Esophagus squamous epithelium (tissue), 5 donors: ENCODE measurements at regions not wholly inside any gene's neighbourhood (a gene's known extent, or its start where the extent isn't known, plus 50 kb on each side); places are given as distances from the start of the nearest gene placed in this dataset.

ENCODE experiments used
- DNase-seq: peaks from one replicate; lab custom pipeline; 2025; lab: John Stamatoyannopoulos, UW
- H3K27ac ChIP-seq, 4 donors: fragments of 200-600 bp; sonication (generic); one replicate each; pipeline ENCODE4 v1.5.1; 2016 to 2019; ENCODE audit warnings: mild to moderate bottlenecking in 1 of 4
- H3K27me3 ChIP-seq, 4 donors: fragments of 200-600 bp; sonication (generic); 1 replicate in 3 of 4; 2 replicates in 1 of 4; pipeline versions ENCODE4 v1.5.1 to v1.6.0; 2017 to 2021; ENCODE audit warnings: antibody characterized with exemption in 1 of 4
- H3K36me3 ChIP-seq, 3 donors: fragments of 200-600 bp; sonication (generic); one replicate each; pipeline ENCODE4 v1.5.1; 2016 to 2019
- H3K4me1 ChIP-seq, 3 donors: fragments of 200-600 bp; sonication (generic); one replicate each; pipeline ENCODE4 v1.5.1; 2017 to 2019
- H3K4me3 ChIP-seq, 4 donors: fragments of 200-600 bp; sonication (generic); 1 replicate in 3 of 4; 2 replicates in 1 of 4; pipeline ENCODE4 v1.5.1; 2016 to 2019; ENCODE audit warnings: mild to moderate bottlenecking in 2 of 4, moderate library complexity in 1 of 4
- H3K9me3 ChIP-seq, 3 donors: fragments of 200-600 bp; sonication (generic); one replicate each; pipeline ENCODE4 v1.5.1; 2016 to 2019
- POLR2A ChIP-seq, 4 donors: fragments of 450-650 bp; IDR thresholded peaks; one replicate each; pipeline ENCODE4 v1.6.1; 2017; ENCODE audit warnings: antibody characterized with exemption in 4 of 4, mild to moderate bottlenecking in 4 of 4, moderate library complexity in 3 of 4
- WGBS, 2 donors: methylation state at CpG; one replicate each; pipeline ENCODE4 v1.1.5; 2018; 5-methylcytosine and 5-hydroxymethylcytosine counted together
- intact Hi-C: fragments of 100-400 bp; cut with DNase I; formaldehyde crosslinking; loops from one replicate; pipeline ENCODE4 v1.15.0; 2022
- TF ChIP-seq, protein P1 (sequence below), 6 experiments: fragments of 450-650 bp in 4 of 6; fragments of 200-600 bp in 2 of 6; sonication (generic) in 2 of 6; IDR thresholded peaks; one replicate each; pipeline ENCODE4 v1.5.1; 2016 to 2019; ENCODE audit warnings: antibody characterized with exemption in 6 of 6, mild to moderate bottlenecking in 4 of 6, moderate library complexity in 4 of 6
- donor health status: DM: yes; HTN: yes; CAD: no.

DNA sequence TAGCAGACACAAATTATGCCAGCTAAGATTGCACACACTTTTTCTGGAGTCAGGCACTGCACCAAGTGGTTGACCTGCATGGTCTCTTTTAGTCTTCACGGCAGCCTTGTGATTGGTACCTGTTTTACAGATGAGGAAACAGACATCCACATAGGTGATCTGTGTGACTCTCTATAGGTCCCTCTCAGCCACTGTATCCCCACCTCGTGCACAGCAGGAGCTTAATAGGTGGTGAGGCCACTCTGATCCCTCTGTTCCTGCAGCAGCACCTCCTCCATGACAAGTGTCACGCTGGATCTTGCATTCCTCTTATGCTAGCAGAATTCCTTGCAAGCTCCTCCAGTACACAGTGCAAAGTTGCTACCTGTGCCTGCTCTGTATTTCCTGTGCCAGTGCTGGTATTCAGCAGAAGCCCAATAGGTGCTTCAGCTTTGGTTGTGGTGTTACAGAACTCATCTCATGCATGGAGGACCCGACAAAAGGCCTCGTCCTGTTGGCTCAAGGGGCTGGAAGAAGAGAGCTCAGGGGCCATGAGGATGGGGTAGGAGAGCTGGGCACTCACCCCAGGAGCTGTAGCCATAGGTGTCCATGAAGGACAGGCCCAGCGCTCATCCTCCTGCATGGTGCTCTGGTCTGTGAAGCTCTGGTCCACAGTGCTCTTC, 546.7 kb downstream of the PTPRU start:
- no peak overlapping the region for H3K4me3 ChIP-seq
- no peaks in the 10 kb centered on the region for H3K36me3 ChIP-seq
- H3K27ac ChIP-seq, result no peak overlapping the region
- intact Hi-C loops, result no loop called here
- no peak for TF ChIP-seq POLR2A (IDR thresholded peaks at IDR 0.05)
- TF ChIP-seq, protein P1, sequence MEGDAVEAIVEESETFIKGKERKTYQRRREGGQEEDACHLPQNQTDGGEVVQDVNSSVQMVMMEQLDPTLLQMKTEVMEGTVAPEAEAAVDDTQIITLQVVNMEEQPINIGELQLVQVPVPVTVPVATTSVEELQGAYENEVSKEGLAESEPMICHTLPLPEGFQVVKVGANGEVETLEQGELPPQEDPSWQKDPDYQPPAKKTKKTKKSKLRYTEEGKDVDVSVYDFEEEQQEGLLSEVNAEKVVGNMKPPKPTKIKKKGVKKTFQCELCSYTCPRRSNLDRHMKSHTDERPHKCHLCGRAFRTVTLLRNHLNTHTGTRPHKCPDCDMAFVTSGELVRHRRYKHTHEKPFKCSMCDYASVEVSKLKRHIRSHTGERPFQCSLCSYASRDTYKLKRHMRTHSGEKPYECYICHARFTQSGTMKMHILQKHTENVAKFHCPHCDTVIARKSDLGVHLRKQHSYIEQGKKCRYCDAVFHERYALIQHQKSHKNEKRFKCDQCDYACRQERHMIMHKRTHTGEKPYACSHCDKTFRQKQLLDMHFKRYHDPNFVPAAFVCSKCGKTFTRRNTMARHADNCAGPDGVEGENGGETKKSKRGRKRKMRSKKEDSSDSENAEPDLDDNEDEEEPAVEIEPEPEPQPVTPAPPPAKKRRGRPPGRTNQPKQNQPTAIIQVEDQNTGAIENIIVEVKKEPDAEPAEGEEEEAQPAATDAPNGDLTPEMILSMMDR (IDR thresholded peaks at IDR 0.05), result no peak
- H3K27me3 ChIP-seq, result peaks cover 0 to 70% (median 0%) of the 10 kb centered on the region in 4 donors
- H3K4me1 ChIP-seq, result no peaks in the 10 kb centered on the region
- 43 to 58% methylated on average over 3 of the region's 6 CpGs for WGBS, 2 donors
- H3K9me3 ChIP-seq, result no peaks in the 10 kb centered on the region
- DNase-seq, result no peak

DNA sequence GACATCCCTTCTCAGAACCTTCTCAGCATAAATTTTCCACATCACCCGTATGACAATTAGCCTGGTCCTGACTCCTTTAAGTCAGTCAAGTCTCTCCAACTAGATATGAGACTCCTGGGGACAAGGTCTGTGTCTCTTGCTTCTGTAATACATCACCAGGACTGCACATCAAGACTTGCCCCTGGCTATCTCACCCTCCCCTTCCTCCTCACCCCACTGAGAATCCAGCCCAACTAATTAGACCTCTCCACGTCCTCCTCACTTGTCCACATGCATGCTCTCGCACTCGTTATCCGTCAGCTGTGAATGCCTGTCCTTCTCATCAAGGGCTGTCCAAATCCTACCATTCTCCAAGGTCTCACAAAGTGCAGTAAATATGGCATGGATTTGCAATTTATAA, 542.8 kb downstream of the PTPRU start:
- H3K27me3 ChIP-seq, result peaks cover 0 to 49% (median 0%) of the 10 kb centered on the region in 4 donors
- whole genome bisulfite sequencing, 2 donors, result 80 to 98% methylated on average over 5 of the region's 5 CpGs
- peaks cover 0 to 3% (median 0%) of the 10 kb centered on the region in 3 donors for H3K9me3 ChIP-seq
- TF ChIP-seq, protein P1 (IDR thresholded peaks at IDR 0.05), result no peak
- TF ChIP-seq POLR2A (IDR thresholded peaks at IDR 0.05), result no peak
- DNase-seq, result no peak
- H3K36me3 ChIP-seq, result no peaks in the 10 kb centered on the region
- H3K27ac ChIP-seq, result no peak overlapping the region
- intact Hi-C loops, result no loop called here
- no peaks in the 10 kb centered on the region for H3K4me1 ChIP-seq
- H3K4me3 ChIP-seq, result no peak overlapping the region

DNA sequence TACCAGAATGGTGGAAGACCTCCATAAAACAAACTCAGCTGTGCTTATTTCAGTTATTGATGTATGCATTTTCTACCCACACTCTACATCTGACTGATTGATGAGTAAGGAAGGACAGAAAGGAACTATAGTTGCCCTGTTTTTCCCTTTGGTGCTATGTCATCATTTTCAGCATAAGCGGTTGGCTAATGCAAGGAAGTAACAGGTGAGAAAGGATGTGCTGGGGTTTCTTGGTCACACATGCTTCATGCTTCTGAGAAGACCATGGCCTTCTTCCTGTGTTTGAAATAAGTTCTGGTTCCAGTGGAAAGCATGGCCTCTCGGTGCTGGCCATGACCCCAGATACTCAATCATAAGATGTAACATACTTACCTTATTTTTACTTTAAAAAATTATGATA, 541.2 kb downstream of the PTPRU start:
- DNase-seq, result no peak
- peaks cover 0 to 3% (median 0%) of the 10 kb centered on the region in 3 donors for H3K9me3 ChIP-seq
- 77 to 88% methylated on average over 2 of the region's 2 CpGs for WGBS, 2 donors
- no peaks in the 10 kb centered on the region for H3K4me1 ChIP-seq
- no peak overlapping the region for H3K4me3 ChIP-seq
- no peaks in the 10 kb centered on the region for H3K36me3 ChIP-seq
- H3K27ac ChIP-seq, result no peak overlapping the region
- TF ChIP-seq POLR2A (IDR thresholded peaks at IDR 0.05), result no peak
- TF ChIP-seq, protein P1 (IDR thresholded peaks at IDR 0.05), result no peak
- peaks cover 0 to 34% (median 0%) of the 10 kb centered on the region in 4 donors for H3K27me3 ChIP-seq
- intact Hi-C loops, result no loop called here

DNA sequence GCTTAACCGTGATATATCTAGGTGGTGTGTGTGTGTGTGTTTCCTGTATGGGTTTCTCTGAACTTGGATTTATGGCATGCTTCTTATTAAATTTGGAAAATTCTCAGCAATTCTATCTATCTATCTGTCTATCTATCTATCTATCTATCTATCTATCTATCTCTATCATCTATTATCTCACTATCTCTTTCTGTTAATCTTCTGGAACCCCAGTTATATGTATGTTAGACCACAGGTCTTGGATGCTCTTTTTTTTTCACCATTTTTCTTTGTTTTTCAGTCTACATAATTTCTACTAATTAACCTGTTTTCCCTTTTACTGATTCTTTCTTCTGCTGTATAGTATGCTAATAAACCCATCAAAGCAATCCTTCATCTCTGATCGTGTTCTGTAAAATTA, 538.0 kb downstream of the PTPRU start:
- peaks cover 0 to 24% (median 0%) of the 10 kb centered on the region in 4 donors for H3K27me3 ChIP-seq
- H3K4me1 ChIP-seq, result no peaks in the 10 kb centered on the region
- WGBS, 2 donors, result 77 to 92% methylated on average over 2 of the region's 2 CpGs
- TF ChIP-seq POLR2A (IDR thresholded peaks at IDR 0.05), result no peak
- no peaks in the 10 kb centered on the region for H3K36me3 ChIP-seq
- DNase-seq, result no peak
- intact Hi-C loops, result no loop called here
- no peak overlapping the region for H3K27ac ChIP-seq
- peaks cover 0 to 3% (median 0%) of the 10 kb centered on the region in 3 donors for H3K9me3 ChIP-seq
- H3K4me3 ChIP-seq, result no peak overlapping the region

DNA sequence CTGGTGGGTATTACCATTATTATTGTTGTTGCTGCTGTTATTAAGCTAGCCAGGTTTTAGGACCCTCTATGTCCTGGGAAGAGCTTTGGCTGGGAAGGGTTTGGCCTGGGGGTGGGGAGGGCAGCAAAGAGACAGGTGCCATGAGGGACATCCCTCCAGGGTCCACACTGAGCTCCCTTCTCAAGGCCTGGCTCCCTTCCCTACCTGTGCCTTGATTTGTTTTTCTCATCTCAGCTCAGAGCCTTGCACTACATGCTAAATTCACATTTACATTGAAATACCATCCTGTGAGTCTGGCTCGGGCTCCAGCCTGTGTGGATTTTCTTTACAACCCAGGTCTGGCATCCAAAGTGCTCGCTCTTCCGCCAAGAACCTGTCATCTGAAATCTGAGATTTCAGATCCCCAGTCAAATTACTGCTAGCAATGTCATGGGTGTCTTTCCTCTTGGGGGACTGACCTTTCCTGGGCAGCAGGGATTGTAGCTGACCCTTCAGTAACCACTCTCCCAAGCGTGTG, 536.3 kb downstream of the PTPRU start:
- H3K36me3 ChIP-seq, result no peaks in the 10 kb centered on the region
- TF ChIP-seq POLR2A (IDR thresholded peaks at IDR 0.05), result no peak
- TF ChIP-seq, protein P1 (IDR thresholded peaks at IDR 0.05), result no peak
- H3K27ac ChIP-seq, result no peak overlapping the region
- 55 to 60% methylated on average over 4 of the region's 4 CpGs for WGBS, 2 donors
- H3K27me3 ChIP-seq, result peaks cover 0 to 29% (median 0%) of the 10 kb centered on the region in 4 donors
- intact Hi-C loops, result no loop called here
- H3K4me1 ChIP-seq, result no peaks in the 10 kb centered on the region
- DNase-seq, result no peak
- H3K9me3 ChIP-seq, result peaks cover 0 to 3% (median 0%) of the 10 kb centered on the region in 3 donors
- no peak overlapping the region for H3K4me3 ChIP-seq
